AG09309 (cell line): ENCODE measurements at regions not wholly inside any gene's neighbourhood (a gene's known extent, or its start where the extent isn't known, plus 50 kb on each side); places are given as distances from the start of the nearest gene placed in this dataset.

Experiments
- DNase-seq: peaks from one replicate; pipeline ENCODE4 v3.0.0-alpha.2; 2010; ENCODE audit warnings: low read depth
- H3K4me3 ChIP-seq: 2 replicates; pipeline ENCODE4 v1.5.1; 2011; ENCODE audit warnings: mild to moderate bottlenecking, low read depth, low read length, moderate library complexity; ENCODE audit not compliant: control insufficient read depth
- TF ChIP-seq, protein P1 (sequence below): IDR thresholded peaks from 2 replicates; pipeline ENCODE4 v1.5.1; 2011; ENCODE audit warnings: mild to moderate bottlenecking, low read depth, low read length, inconsistent platforms; ENCODE audit not compliant: insufficient read depth, control insufficient read depth; ENCODE audit errors: missing control alignments

- DNase-seq, result no peak
- no peak overlapping the region for H3K4me3 ChIP-seq
- TF ChIP-seq, protein P1, sequence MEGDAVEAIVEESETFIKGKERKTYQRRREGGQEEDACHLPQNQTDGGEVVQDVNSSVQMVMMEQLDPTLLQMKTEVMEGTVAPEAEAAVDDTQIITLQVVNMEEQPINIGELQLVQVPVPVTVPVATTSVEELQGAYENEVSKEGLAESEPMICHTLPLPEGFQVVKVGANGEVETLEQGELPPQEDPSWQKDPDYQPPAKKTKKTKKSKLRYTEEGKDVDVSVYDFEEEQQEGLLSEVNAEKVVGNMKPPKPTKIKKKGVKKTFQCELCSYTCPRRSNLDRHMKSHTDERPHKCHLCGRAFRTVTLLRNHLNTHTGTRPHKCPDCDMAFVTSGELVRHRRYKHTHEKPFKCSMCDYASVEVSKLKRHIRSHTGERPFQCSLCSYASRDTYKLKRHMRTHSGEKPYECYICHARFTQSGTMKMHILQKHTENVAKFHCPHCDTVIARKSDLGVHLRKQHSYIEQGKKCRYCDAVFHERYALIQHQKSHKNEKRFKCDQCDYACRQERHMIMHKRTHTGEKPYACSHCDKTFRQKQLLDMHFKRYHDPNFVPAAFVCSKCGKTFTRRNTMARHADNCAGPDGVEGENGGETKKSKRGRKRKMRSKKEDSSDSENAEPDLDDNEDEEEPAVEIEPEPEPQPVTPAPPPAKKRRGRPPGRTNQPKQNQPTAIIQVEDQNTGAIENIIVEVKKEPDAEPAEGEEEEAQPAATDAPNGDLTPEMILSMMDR, result no peak
Observed at GRCh38 chr5:68465133-68465532, 249.6 kb downstream of the PIK3R1 start.

- H3K4me3 ChIP-seq, result no peak overlapping the region
- TF ChIP-seq, protein P1, result no peak
- DNase-seq, result no peak
Observed at GRCh38 chr5:68465934-68466551, 250.5 kb downstream of the PIK3R1 start.

GRCh38 chr5:68467208-68467607 is 251.7 kb downstream of the PIK3R1 start:
- no peak overlapping the region for H3K4me3 ChIP-seq
- TF ChIP-seq, protein P1, result no peak
- DNase-seq, result no peak

GRCh38 chr5:68467794-68468193 is 252.2 kb downstream of the PIK3R1 start:
- no peak overlapping the region for H3K4me3 ChIP-seq
- DNase-seq, result no peak
- TF ChIP-seq, protein P1, result no peak

GRCh38 chr5:68468322-68468721 is 252.8 kb downstream of the PIK3R1 start:
- DNase-seq, result no peak
- no peak overlapping the region for H3K4me3 ChIP-seq
- TF ChIP-seq, protein P1, result no peak

DNA sequence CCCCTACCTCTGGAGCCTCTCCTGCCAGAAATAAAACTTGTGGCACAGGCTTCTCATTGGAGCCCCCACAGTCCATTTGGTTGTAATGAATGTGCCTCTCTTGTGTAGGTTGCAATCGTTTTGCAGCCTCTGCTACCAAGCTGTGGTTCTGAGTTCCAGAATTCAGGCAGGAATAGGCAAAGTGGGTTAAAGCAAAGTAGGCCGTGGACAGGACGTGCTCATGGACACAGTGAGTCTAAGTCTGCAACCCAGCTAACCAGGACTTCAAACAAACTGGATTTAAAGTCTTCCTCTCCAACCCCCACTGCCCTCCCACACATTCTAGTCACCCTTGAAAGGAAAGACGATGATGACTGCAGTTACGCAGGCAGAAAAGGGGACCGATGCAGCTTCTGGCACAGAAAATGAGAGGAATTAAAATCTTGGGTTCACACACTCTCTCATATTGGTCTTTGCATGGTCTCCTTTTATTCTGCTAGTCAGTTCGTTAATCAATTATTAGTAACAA is 260.0 kb downstream of the PIK3R1 start:
- DNase-seq, result no peak

More for the DNA sequence above, 260.0 kb downstream of the PIK3R1 start:
- TF ChIP-seq, protein P1, result no peak
- no peak overlapping the region for H3K4me3 ChIP-seq
